BE2C (cell line): ENCODE measurements at regions not wholly inside any gene's neighbourhood (a gene's known extent, or its start where the extent isn't known, plus 50 kb on each side); places are given as distances from the start of the nearest gene placed in this dataset.

ENCODE experiments used
- DNase-seq: peaks from one replicate; pipeline ENCODE4 v3.0.0-alpha.2; 2020
- H3K27me3 ChIP-seq: fragments of 250-450 bp; sonication (Bioruptor Pico); 2 replicates; pipeline ENCODE4 v1.5.1; 2020; ENCODE audit warnings: mild to moderate bottlenecking
- H3K36me3 ChIP-seq: fragments of 250-450 bp; sonication (Bioruptor Pico); 2 replicates; pipeline ENCODE4 v1.5.1; 2020; ENCODE audit warnings: mild to moderate bottlenecking
- H3K4me1 ChIP-seq: fragments of 250-450 bp; sonication (Bioruptor Pico); 2 replicates; pipeline ENCODE4 v1.5.1; 2020
- H3K4me3 ChIP-seq: 2 replicates; pipeline ENCODE4 v1.5.1; 2011; ENCODE audit warnings: low read depth, low read length
- H3K9me3 ChIP-seq: fragments of 250-450 bp; sonication (Bioruptor Pico); 2 replicates; pipeline ENCODE4 v1.5.1; 2020
- TF ChIP-seq, protein P1 (sequence below): IDR thresholded peaks from 2 replicates; pipeline ENCODE4 v1.5.1; 2012; ENCODE audit warnings: mild to moderate bottlenecking, low read depth, low read length

DNA sequence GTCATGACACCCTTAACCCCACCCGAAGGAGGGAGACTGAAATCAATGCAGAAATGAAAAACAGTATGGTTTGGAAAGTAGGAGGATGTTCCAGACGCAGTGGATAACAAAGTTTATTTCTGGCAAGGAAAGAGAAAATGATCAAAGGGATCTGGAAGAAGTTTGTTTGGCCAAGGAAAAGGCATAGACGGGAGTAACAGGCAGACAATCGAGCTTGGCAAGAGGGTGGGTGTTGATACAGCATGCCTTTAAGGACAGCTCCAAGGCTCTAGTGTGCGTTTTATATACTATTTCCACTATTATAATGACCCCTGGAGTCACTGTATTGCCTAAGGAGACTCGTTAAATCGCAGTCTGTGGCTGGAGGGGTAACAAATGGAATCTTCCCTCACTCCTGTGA is 303.7 kb upstream of the RUNX1 start:
- Histone ChIP-seq H3K4me3 (no peak overlapping the region), H3K9me3 (no peaks in the 10 kb centered on the region), H3K27me3 (no peaks in the 10 kb centered on the region), H3K36me3 (no peaks in the 10 kb centered on the region), H3K4me1 (no peaks in the 10 kb centered on the region)
- TF ChIP-seq, protein P1, sequence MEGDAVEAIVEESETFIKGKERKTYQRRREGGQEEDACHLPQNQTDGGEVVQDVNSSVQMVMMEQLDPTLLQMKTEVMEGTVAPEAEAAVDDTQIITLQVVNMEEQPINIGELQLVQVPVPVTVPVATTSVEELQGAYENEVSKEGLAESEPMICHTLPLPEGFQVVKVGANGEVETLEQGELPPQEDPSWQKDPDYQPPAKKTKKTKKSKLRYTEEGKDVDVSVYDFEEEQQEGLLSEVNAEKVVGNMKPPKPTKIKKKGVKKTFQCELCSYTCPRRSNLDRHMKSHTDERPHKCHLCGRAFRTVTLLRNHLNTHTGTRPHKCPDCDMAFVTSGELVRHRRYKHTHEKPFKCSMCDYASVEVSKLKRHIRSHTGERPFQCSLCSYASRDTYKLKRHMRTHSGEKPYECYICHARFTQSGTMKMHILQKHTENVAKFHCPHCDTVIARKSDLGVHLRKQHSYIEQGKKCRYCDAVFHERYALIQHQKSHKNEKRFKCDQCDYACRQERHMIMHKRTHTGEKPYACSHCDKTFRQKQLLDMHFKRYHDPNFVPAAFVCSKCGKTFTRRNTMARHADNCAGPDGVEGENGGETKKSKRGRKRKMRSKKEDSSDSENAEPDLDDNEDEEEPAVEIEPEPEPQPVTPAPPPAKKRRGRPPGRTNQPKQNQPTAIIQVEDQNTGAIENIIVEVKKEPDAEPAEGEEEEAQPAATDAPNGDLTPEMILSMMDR = no peak
- no peak for DNase-seq

DNA sequence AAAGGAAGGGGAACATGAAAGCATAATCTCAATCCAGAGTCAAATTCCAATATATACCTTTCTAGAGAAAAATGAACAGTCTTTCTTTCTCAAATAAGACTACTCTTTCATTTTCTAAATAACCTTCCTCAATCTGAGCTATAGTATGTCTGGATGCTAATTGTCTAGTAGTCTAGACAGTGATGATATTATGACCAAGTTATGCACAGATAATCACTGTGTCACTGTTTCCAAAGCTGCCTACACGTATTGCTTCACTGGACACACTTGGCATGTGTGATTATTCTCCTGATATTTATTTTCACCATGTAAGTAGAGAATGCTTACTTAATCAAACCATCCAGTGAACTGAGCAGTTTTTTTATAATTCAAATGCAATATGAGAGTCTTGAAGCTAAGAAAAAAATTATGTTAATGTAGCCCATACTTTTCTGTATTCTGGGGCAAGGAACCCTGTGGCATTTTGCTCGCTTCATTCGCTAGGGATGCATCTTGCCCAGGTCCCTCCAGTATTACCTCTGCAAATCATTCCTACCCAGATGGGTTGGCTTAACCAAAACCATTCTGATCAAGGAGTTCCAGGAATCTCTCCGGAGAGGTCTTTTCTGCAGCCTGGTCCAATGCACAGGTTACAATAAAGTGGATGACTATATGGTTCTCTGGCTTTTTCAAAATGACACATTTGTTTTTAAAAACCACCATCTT is 303.1 kb upstream of the RUNX1 start:
- H3K4me1 ChIP-seq = no peaks in the 10 kb centered on the region
- no peaks in the 10 kb centered on the region for H3K27me3 ChIP-seq
- H3K36me3 ChIP-seq = no peaks in the 10 kb centered on the region
- TF ChIP-seq, protein P1 = no peak
- DNase-seq = no peak
- H3K4me3 ChIP-seq = no peak overlapping the region
- no peaks in the 10 kb centered on the region for H3K9me3 ChIP-seq

DNA sequence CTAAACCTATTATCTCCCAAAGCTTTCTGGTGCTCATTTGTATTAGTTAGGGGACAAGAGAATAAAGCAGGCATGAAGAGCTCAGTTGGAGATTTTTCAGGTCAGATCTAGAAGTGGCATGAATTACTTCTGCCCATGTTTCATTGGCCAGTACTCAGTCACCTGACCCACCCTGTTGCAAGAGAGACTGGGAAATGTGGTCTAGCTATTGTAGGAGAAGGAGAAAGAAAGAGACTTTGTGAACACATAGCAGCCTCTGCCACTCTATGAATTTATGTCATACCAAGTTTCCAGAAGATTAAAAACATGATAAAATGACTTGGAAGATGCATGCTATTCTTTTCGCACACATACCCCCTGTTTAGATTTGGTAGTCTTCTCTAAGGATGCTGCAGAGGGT is 302.3 kb upstream of the RUNX1 start:
- Histone ChIP-seq H3K4me3 (no peak overlapping the region), H3K4me1 (no peaks in the 10 kb centered on the region), H3K36me3 (no peaks in the 10 kb centered on the region), H3K9me3 (no peaks in the 10 kb centered on the region; the same call in 1 of the 2 replicates), H3K27me3 (no peaks in the 10 kb centered on the region)
- TF ChIP-seq, protein P1 = no peak
- no peak for DNase-seq

DNA sequence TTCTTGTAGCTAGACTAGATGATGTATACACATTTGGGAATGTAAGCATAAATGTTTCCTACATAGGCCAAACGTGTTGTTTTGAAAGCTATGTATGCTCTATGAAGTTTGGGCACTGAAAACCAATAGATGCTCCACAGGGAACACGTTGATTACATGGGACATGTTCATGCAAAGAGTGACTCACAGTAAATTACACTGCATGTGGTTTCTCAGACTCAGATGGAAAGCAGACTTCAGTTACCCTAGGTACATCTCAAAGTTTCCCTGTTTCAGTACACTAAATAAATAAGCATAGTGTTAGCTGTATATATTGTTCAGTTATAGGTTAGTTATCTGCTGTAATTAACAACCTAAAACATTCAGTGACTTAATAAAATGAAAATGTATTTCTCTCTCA is 301.9 kb upstream of the RUNX1 start:
- no peaks in the 10 kb centered on the region for H3K27me3 ChIP-seq
- no peaks in the 10 kb centered on the region for H3K4me1 ChIP-seq
- DNase-seq = no peak
- no peaks in the 10 kb centered on the region; the same call in 1 of the 2 replicates for H3K9me3 ChIP-seq
- TF ChIP-seq, protein P1 = no peak
- no peak overlapping the region for H3K4me3 ChIP-seq
- H3K36me3 ChIP-seq = no peaks in the 10 kb centered on the region

DNA sequence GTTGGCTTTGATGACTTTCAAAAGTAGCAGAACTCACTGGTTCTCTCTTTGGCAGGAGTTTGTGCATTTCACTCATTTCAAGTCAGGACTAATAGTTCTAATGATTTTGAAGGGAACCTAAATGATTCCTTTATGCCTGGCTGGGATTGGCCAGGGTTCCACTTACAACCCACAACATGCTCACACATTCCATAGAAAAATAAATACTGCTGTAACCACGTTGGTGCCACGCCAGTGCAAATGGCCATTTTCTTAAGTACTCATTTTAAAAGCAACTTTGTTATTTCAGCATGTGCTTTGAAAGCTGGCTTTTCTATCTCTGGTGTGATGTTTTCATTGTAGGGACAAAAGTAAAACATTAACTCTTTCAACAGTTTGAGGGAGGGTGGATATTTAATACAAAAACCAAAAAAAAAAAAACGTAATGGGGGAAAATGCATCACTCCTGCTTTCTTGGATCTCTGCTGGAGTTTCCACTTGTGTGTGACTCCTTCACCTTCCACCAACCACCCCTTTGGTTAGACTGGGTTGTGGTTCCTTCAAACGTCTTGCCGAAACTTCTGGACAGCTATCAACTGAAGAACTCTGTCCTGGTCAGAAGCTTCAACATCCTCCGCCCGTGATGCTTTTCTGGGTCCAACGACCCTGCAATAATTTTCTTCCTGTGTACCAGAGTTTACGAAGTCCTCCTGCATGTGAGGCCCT is 300.4 kb upstream of the RUNX1 start:
- TF ChIP-seq, protein P1 = no peak
- Histone ChIP-seq H3K9me3 (no peaks in the 10 kb centered on the region; the same call in 1 of the 2 replicates), H3K27me3 (no peaks in the 10 kb centered on the region), H3K36me3 (no peaks in the 10 kb centered on the region), H3K4me1 (no peaks in the 10 kb centered on the region), H3K4me3 (no peak overlapping the region)
- no peak for DNase-seq

DNA sequence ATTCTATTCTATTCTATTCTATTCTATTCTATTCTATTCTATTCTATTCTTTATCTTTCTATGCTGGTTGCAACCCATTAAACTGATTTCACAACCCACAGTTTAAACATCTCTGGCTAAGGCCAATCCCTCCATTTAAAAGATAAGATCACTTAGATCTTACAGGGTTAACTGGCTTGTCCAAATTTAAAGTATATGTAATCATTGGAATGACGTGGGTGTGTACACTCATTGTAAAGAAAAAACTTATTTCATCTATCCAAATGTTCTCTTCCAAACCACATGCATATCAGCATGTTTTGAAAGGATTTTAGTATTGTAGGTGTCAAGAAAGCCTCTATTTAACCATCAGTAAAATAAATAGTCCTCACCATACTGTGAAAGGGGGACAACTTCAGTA is 299.6 kb upstream of the RUNX1 start:
- TF ChIP-seq, protein P1 = no peak
- H3K9me3 ChIP-seq = no peaks in the 10 kb centered on the region; the same call in 1 of the 2 replicates
- H3K4me3 ChIP-seq = no peak overlapping the region
- H3K36me3 ChIP-seq = no peaks in the 10 kb centered on the region
- no peak for DNase-seq
- H3K4me1 ChIP-seq = no peaks in the 10 kb centered on the region
- H3K27me3 ChIP-seq = no peaks in the 10 kb centered on the region
